HCT116 (cell line): ENCODE measurements at regions not wholly inside any gene's neighbourhood (a gene's known extent, or its start where the extent isn't known, plus 50 kb on each side); places are given as distances from the start of the nearest gene placed in this dataset.

ENCODE experiments used
- ATAC-seq: fragments of 200-7000 bp; cut with Tn5 transposase; 2 replicates; pipeline ENCODE4 v1.9.1; 2020; ENCODE audit warnings: mild to moderate bottlenecking, moderate library complexity
- BruUV-seq: library from RNA; stranded (reverse); fragments of 400-500 nt; replicated peaks from 2 replicates; lab custom pipeline; 2021; lab: Mats Ljungman, UMichigan
- CTCF ChIA-PET: fragments of 300-600 bp; sonication (Branson Sonifier 250); formaldehyde crosslinking; loops from one replicate; lab custom pipeline; 2021; ENCODE audit warnings: antibody characterized with exemption; lab: Charles Lee
- POLR2A ChIA-PET: fragments of 300-600, 350-600 bp; sonication (Branson Sonifier 250); formaldehyde crosslinking; loops from one replicate; lab custom pipeline; 2021; ENCODE audit warnings: antibody characterized with exemption; lab: Charles Lee
- RAD21 ChIA-PET, 2 experiments: fragments of 300-600 bp; sonication (Branson Sonifier 250); formaldehyde crosslinking; loops; one replicate each; lab custom pipeline; 2023; ENCODE audit warnings: low total read pairs in 2 of 2; ENCODE audit not compliant: uncharacterized antibody in 2 of 2, unreplicated experiment in 2 of 2, low non-redundant PET in 1 of 2; lab: Charles Lee
- DNase-seq: peaks from one replicate; pipeline ENCODE4 v3.0.0-alpha.2; 2010; ENCODE audit warnings: low read depth, low spot score
- H2AFZ ChIP-seq: fragments of 200-600 bp; shearing (Covaris generic), sonication (generic); 2 replicates; pipeline ENCODE4 v1.6.1; 2017; ENCODE audit warnings: low read depth, mixed run types, mixed read lengths, antibody characterized with exemption, low read length; ENCODE audit not compliant: poor library complexity, severe bottlenecking
- H3K27ac ChIP-seq: 2 replicates; pipeline ENCODE4 v1.5.1; 2012; ENCODE audit warnings: low read depth, low read length
- H3K27me3 ChIP-seq: fragments of 200-600 bp; sonication (generic); 2 replicates; pipeline ENCODE4 v1.6.1; 2016; ENCODE audit warnings: mixed run types, low read length, mixed read lengths; ENCODE audit not compliant: insufficient read depth
- H3K36me3 ChIP-seq, 2 experiments: fragments of 200-500 bp in 1 of 2; fragments of 200-600 bp in 1 of 2; sonication (Bioruptor generic) in 1 of 2; sonication (generic) in 1 of 2; 2 replicates each; pipeline versions ENCODE4 v1.5.1 to v1.6.1; 2014 to 2016; ENCODE audit warnings: low read length in 2 of 2, inconsistent platforms in 1 of 2, mixed read lengths in 1 of 2, mixed run types in 1 of 2; ENCODE audit not compliant: insufficient read depth in 2 of 2, control insufficient read depth in 1 of 2
- H3K4me1 ChIP-seq, 2 experiments: fragments of 200-600 bp in 1 of 2; sonication (generic) in 1 of 2; 2 replicates each; pipeline versions ENCODE4 v1.5.1 to v1.6.1; 2012 to 2017; ENCODE audit warnings: low read length in 2 of 2, inconsistent platforms in 1 of 2, mild to moderate bottlenecking in 1 of 2, mixed read lengths in 1 of 2, mixed run types in 1 of 2, moderate library complexity in 1 of 2; ENCODE audit not compliant: insufficient read depth in 2 of 2, control insufficient read depth in 1 of 2
- H3K4me2 ChIP-seq: fragments of 200-600 bp; sonication (generic); 2 replicates; pipeline ENCODE4 v1.6.1; 2017; ENCODE audit warnings: mixed run types, low read length, mixed read lengths
- H3K4me3 ChIP-seq, 2 experiments: fragments of 200-600 bp in 1 of 2; sonication (generic) in 1 of 2; replicated peaks in 1 of 2; 2 replicates each; pipeline ENCODE4 v1.5.1; 2011 to 2016; ENCODE audit warnings: low read length in 2 of 2, control low read depth in 1 of 2, low read depth in 1 of 2, mild to moderate bottlenecking in 1 of 2, mixed read lengths in 1 of 2, mixed run types in 1 of 2
- H3K79me2 ChIP-seq: fragments of 200-600 bp; sonication (generic); 2 replicates; pipeline ENCODE4 v1.6.1; 2017; ENCODE audit warnings: mild to moderate bottlenecking, mixed run types, low read length, moderate library complexity, mixed read lengths; ENCODE audit not compliant: insufficient read depth
- H3K9ac ChIP-seq: fragments of 200-600 bp; sonication (generic); 2 replicates; pipeline ENCODE4 v1.6.1; 2016; ENCODE audit warnings: low read length, mixed read lengths
- H3K9me2 ChIP-seq: fragments of 200-600 bp; sonication (generic), shearing (Covaris generic); 2 replicates; pipeline ENCODE4 v1.6.1; 2017; ENCODE audit warnings: mixed run types, mild to moderate bottlenecking, moderate library complexity; ENCODE audit not compliant: insufficient read depth
- H3K9me3 ChIP-seq, 2 experiments: fragments of 200-500 bp in 1 of 2; fragments of 200-600 bp in 1 of 2; sonication (Bioruptor generic) in 1 of 2; sonication (generic) in 1 of 2; 2 replicates each; pipeline ENCODE4 v1.6.1; 2014 to 2017; ENCODE audit warnings: low read length in 2 of 2, mixed read lengths in 2 of 2, inconsistent platforms in 1 of 2, low read depth in 1 of 2, mild to moderate bottlenecking in 1 of 2, mixed run types in 1 of 2, moderate library complexity in 1 of 2; ENCODE audit not compliant: control insufficient read depth in 1 of 2, insufficient read depth in 1 of 2
- H4K20me1 ChIP-seq: fragments of 200-600 bp; sonication (generic), shearing (Covaris generic); 2 replicates; pipeline ENCODE4 v1.6.1; 2017; ENCODE audit warnings: mixed run types, mild to moderate bottlenecking, moderate library complexity; ENCODE audit not compliant: insufficient read depth
- CBX3 ChIP-seq: IDR thresholded peaks from 2 replicates; pipeline ENCODE4 v1.6.1; 2012; ENCODE audit warnings: low read depth
- CEBPB ChIP-seq: IDR thresholded peaks from 2 replicates; pipeline ENCODE4 v1.6.1; 2012; ENCODE audit warnings: low read depth
- ELF1 ChIP-seq: IDR thresholded peaks from 2 replicates; pipeline ENCODE4 v1.6.1; 2012; ENCODE audit warnings: low read depth, borderline replicate concordance
- EZH2 ChIP-seq: fragments of 200-600 bp; sonication (generic); IDR thresholded peaks from 2 replicates; pipeline ENCODE4 v1.6.1; 2017; ENCODE audit warnings: antibody characterized with exemption, mixed run types
- EZH2phosphoT487 ChIP-seq: fragments of 200-600 bp; IDR thresholded peaks from 2 replicates; pipeline ENCODE4 v1.6.1; 2018; ENCODE audit warnings: antibody characterized with exemption, borderline replicate concordance
- JUND ChIP-seq: IDR thresholded peaks from 2 replicates; pipeline ENCODE4 v1.6.1; 2012
- POLR2A ChIP-seq: IDR thresholded peaks from 2 replicates; pipeline ENCODE4 v1.7.0; 2011; ENCODE audit warnings: borderline replicate concordance; ENCODE audit not compliant: insufficient read depth, insufficient read length; ENCODE audit errors: extremely low read depth
- POLR2AphosphoS5 ChIP-seq: IDR thresholded peaks from 2 replicates; pipeline ENCODE4 v1.6.1; 2011; ENCODE audit warnings: mild to moderate bottlenecking, low read depth, low read length, moderate library complexity
- RAD21 ChIP-seq: IDR thresholded peaks from 2 replicates; pipeline ENCODE4 v1.6.1; 2012; ENCODE audit warnings: low read depth, mild to moderate bottlenecking
- SIN3A ChIP-seq: IDR thresholded peaks from 2 replicates; pipeline ENCODE4 v1.6.1; 2012; ENCODE audit warnings: low read depth
- SP1 ChIP-seq: IDR thresholded peaks from 2 replicates; pipeline ENCODE4 v1.6.1; 2012; ENCODE audit warnings: low read depth
- YY1 ChIP-seq: IDR thresholded peaks from 2 replicates; pipeline ENCODE4 v1.6.1; 2011; ENCODE audit warnings: low read length, low read depth, moderate library complexity, mild to moderate bottlenecking; ENCODE audit not compliant: insufficient replicate concordance; ENCODE audit errors: extremely low read depth
- ZFX ChIP-seq: fragments of 450-650 bp; IDR thresholded peaks from 2 replicates; pipeline ENCODE4 v1.6.1; 2017
- intact Hi-C: fragments of 100-400 bp; cut with micrococcal nuclease; formaldehyde crosslinking; loops from 2 replicates; pipeline ENCODE4 v1.10.0; 2022
- TF ChIP-seq, protein P1 (sequence below): IDR thresholded peaks from 2 replicates; pipeline ENCODE4 v1.6.1; 2012
- TF ChIP-seq, protein P2 (sequence below): IDR thresholded peaks from 2 replicates; pipeline ENCODE4 v1.6.1; 2011; ENCODE audit warnings: mild to moderate bottlenecking, low read length, moderate library complexity; ENCODE audit not compliant: insufficient replicate concordance; ENCODE audit errors: extremely low read depth
- TF ChIP-seq, protein P3 (sequence below), 3 experiments: fragments of 200-600 bp in 1 of 3; sonication (generic) in 1 of 3; IDR thresholded peaks in 2 of 3; conservative IDR thresholded peaks in 1 of 3; 2 replicates each; pipeline ENCODE4 v1.5.1; 2012 to 2017; ENCODE audit warnings: low read depth in 2 of 3, low read length in 2 of 3, antibody characterized with exemption in 1 of 3, borderline replicate concordance in 1 of 3, control low read depth in 1 of 3, mild to moderate bottlenecking in 1 of 3, mixed read lengths in 1 of 3, mixed run types in 1 of 3, moderate library complexity in 1 of 3; ENCODE audit not compliant: insufficient read depth in 1 of 3
- TF ChIP-seq, protein P4 (sequence below): IDR thresholded peaks from 2 replicates; pipeline ENCODE4 v1.6.1; 2012
- TF ChIP-seq, protein P5 (sequence below): IDR thresholded peaks from 2 replicates; pipeline ENCODE4 v1.6.1; 2012; ENCODE audit warnings: low read depth

DNA sequence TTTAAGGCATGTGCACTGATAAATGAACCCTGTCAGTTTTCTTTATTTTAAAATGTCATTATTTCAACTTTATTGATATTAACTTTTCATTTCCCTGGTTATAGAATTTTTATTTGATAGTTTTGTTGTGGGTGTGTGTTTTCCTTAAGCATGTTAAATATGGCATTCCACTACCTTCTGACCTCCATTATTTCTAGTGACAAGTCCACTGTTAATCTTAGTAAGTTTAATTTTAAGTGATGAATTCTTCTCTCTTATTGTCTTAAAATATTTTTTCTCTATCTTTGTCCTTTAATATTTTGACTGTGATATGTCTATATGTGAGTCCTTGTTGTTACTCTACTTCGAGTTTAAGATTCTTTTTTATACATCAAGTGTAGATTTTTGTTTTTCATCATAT is 685.7 kb downstream of the GALR1 start:
- RAD21 ChIA-PET: no interaction called here
- H3K9ac ChIP-seq: no peak overlapping the region
- no peaks in the 10 kb centered on the region for H4K20me1 ChIP-seq
- TF ChIP-seq SIN3A (no peak), POLR2A (no peak), RAD21 (no peak), EZH2 (no peak), ZFX (no peak), CBX3 (no peak), CEBPB (no peak), EZH2phosphoT487 (no peak), JUND (no peak), SP1 (no peak), YY1 (no peak), ELF1 (no peak), POLR2AphosphoS5 (no peak)
- TF ChIP-seq, protein P1, sequence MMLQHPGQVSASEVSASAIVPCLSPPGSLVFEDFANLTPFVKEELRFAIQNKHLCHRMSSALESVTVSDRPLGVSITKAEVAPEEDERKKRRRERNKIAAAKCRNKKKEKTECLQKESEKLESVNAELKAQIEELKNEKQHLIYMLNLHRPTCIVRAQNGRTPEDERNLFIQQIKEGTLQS: no peak
- TF ChIP-seq, protein P2, sequence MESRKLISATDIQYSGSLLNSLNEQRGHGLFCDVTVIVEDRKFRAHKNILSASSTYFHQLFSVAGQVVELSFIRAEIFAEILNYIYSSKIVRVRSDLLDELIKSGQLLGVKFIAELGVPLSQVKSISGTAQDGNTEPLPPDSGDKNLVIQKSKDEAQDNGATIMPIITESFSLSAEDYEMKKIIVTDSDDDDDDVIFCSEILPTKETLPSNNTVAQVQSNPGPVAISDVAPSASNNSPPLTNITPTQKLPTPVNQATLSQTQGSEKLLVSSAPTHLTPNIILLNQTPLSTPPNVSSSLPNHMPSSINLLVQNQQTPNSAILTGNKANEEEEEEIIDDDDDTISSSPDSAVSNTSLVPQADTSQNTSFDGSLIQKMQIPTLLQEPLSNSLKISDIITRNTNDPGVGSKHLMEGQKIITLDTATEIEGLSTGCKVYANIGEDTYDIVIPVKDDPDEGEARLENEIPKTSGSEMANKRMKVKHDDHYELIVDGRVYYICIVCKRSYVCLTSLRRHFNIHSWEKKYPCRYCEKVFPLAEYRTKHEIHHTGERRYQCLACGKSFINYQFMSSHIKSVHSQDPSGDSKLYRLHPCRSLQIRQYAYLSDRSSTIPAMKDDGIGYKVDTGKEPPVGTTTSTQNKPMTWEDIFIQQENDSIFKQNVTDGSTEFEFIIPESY: no peak
- TF ChIP-seq, protein P3, sequence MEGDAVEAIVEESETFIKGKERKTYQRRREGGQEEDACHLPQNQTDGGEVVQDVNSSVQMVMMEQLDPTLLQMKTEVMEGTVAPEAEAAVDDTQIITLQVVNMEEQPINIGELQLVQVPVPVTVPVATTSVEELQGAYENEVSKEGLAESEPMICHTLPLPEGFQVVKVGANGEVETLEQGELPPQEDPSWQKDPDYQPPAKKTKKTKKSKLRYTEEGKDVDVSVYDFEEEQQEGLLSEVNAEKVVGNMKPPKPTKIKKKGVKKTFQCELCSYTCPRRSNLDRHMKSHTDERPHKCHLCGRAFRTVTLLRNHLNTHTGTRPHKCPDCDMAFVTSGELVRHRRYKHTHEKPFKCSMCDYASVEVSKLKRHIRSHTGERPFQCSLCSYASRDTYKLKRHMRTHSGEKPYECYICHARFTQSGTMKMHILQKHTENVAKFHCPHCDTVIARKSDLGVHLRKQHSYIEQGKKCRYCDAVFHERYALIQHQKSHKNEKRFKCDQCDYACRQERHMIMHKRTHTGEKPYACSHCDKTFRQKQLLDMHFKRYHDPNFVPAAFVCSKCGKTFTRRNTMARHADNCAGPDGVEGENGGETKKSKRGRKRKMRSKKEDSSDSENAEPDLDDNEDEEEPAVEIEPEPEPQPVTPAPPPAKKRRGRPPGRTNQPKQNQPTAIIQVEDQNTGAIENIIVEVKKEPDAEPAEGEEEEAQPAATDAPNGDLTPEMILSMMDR (IDR thresholded peaks at IDR 0.05 in 2 of 3, conservative IDR thresholded peaks at IDR 0.05 in 1 of 3; ENCODE audit: borderline replicate concordance in 1 of 3, insufficient read depth in 1 of 3, low read depth in 2 of 3, low read length in 2 of 3): no peak
- TF ChIP-seq, protein P4, sequence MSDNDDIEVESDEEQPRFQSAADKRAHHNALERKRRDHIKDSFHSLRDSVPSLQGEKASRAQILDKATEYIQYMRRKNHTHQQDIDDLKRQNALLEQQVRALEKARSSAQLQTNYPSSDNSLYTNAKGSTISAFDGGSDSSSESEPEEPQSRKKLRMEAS: no peak
- TF ChIP-seq, protein P5, sequence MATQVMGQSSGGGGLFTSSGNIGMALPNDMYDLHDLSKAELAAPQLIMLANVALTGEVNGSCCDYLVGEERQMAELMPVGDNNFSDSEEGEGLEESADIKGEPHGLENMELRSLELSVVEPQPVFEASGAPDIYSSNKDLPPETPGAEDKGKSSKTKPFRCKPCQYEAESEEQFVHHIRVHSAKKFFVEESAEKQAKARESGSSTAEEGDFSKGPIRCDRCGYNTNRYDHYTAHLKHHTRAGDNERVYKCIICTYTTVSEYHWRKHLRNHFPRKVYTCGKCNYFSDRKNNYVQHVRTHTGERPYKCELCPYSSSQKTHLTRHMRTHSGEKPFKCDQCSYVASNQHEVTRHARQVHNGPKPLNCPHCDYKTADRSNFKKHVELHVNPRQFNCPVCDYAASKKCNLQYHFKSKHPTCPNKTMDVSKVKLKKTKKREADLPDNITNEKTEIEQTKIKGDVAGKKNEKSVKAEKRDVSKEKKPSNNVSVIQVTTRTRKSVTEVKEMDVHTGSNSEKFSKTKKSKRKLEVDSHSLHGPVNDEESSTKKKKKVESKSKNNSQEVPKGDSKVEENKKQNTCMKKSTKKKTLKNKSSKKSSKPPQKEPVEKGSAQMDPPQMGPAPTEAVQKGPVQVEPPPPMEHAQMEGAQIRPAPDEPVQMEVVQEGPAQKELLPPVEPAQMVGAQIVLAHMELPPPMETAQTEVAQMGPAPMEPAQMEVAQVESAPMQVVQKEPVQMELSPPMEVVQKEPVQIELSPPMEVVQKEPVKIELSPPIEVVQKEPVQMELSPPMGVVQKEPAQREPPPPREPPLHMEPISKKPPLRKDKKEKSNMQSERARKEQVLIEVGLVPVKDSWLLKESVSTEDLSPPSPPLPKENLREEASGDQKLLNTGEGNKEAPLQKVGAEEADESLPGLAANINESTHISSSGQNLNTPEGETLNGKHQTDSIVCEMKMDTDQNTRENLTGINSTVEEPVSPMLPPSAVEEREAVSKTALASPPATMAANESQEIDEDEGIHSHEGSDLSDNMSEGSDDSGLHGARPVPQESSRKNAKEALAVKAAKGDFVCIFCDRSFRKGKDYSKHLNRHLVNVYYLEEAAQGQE: no peak
- TF ChIP-seq, all 23 proteins: peak for 0
- ChIA-PET CTCF (no interaction called here), POLR2A (no interaction called here)
- DNase-seq (no peak), ATAC-seq (no peak)
- Histone ChIP-seq H3K36me3 (no peaks in the 10 kb centered on the region), H3K4me2 (no peak overlapping the region), H3K9me3 (peaks cover 5 to 27% of the 10 kb centered on the region in 2 experiments; a peak in 2 of 4 replicates), H2AFZ (no peak overlapping the region), H3K79me2 (no peaks in the 10 kb centered on the region), H3K27ac (no peak overlapping the region), H3K9me2 (no peaks in the 10 kb centered on the region), H3K4me3 (no peak overlapping the region), H3K4me1 (no peaks in the 10 kb centered on the region), H3K27me3 (no peaks in the 10 kb centered on the region)
- no TSS peak for BruUV-seq
- intact Hi-C loops: no loop called here
